GM12878 (cell line): ENCODE measurements at regions not wholly inside any gene's neighbourhood (a gene's known extent, or its start where the extent isn't known, plus 50 kb on each side); places are given as distances from the start of the nearest gene placed in this dataset.

Experiments used
- ATAC-seq: fragments of 200-7000 bp; cut with Tn5 transposase; 3 replicates; pipeline ENCODE4 v1.9.1; 2020; ENCODE audit warnings: mild to moderate bottlenecking, moderate library complexity
- BruUV-seq: library from RNA; stranded (reverse); fragments of 400-500 nt; replicated peaks from 2 replicates; lab custom pipeline; 2021; lab: Mats Ljungman, UMichigan
- CTCF ChIA-PET: fragments of 300-600 bp; sonication (Branson Sonifier 250); formaldehyde crosslinking; extraction: SDS; loops from one replicate; lab custom pipeline; 2021; ENCODE audit warnings: inconsistent platforms; lab: Yijun Ruan, JAX
- POLR2A ChIA-PET: fragments of 350-600 bp; formaldehyde crosslinking; extraction: SDS; loops from one replicate; lab custom pipeline; 2021; ENCODE audit warnings: inconsistent platforms; lab: Charles Lee
- RAD21 ChIA-PET: fragments of 300-600 bp; sonication (Branson Sonifier 250); formaldehyde crosslinking; loops from one replicate; lab custom pipeline; 2023; ENCODE audit warnings: antibody characterized with exemption; ENCODE audit not compliant: unreplicated experiment; lab: Charles Lee
- SMC1A ChIA-PET: fragments of 300-600 bp; sonication (Branson Sonifier 250); formaldehyde crosslinking; loops from one replicate; lab custom pipeline; 2023; ENCODE audit not compliant: unreplicated experiment, uncharacterized antibody; lab: Charles Lee
- DNase-seq: peaks from one replicate; pipeline ENCODE4 v3.0.0-alpha.2; 2011; ENCODE audit warnings: low read depth, low spot score
- FAIRE-seq: peaks from 3 replicates; lab custom pipeline; 2011; peaks lifted over from hg19 to GRCh38; lab: Jason Lieb, UNC
- H2AFZ ChIP-seq: 2 replicates; pipeline ENCODE4 v1.6.0; 2011; ENCODE audit warnings: low read depth, low read length, control low read depth; ENCODE audit not compliant: control insufficient read depth
- H3K27ac ChIP-seq: 2 replicates; pipeline ENCODE4 v1.5.1; 2011; ENCODE audit warnings: control low read depth; ENCODE audit not compliant: control insufficient read depth, insufficient read depth
- H3K27me3 ChIP-seq, 2 experiments: replicated peaks in 1 of 2; 2 replicates each; pipeline versions ENCODE4 v1.6.0 to v1.6.1; 2011; ENCODE audit warnings: low read length in 1 of 2; ENCODE audit not compliant: control insufficient read depth in 2 of 2, insufficient read depth in 2 of 2
- H3K36me3 ChIP-seq, 2 experiments: 2 replicates each; pipeline ENCODE4 v1.5.1; 2011; ENCODE audit warnings: low read length in 1 of 2; ENCODE audit not compliant: control insufficient read depth in 2 of 2, insufficient read depth in 2 of 2
- H3K4me1 ChIP-seq: 2 replicates; pipeline ENCODE4 v1.6.1; 2011; ENCODE audit warnings: mild to moderate bottlenecking, low read length, moderate library complexity, mixed read lengths; ENCODE audit not compliant: control insufficient read depth, insufficient read depth
- H3K4me2 ChIP-seq: 2 replicates; pipeline ENCODE4 v1.6.0; 2011; ENCODE audit warnings: control low read depth; ENCODE audit not compliant: control insufficient read depth, insufficient read depth
- H3K4me3 ChIP-seq: fragments of 200-600 bp; sonication (generic); 2 replicates; pipeline ENCODE4 v1.5.1; 2016
- H3K79me2 ChIP-seq: 2 replicates; pipeline ENCODE4 v1.6.0; 2011; ENCODE audit warnings: low read length; ENCODE audit not compliant: control insufficient read depth, insufficient read depth
- H3K9ac ChIP-seq: 2 replicates; pipeline ENCODE4 v1.8.0; 2011; ENCODE audit warnings: low read length, control low read depth, mixed read lengths; ENCODE audit not compliant: control insufficient read depth, insufficient read depth
- H3K9me3 ChIP-seq: replicated peaks from 3 replicates; pipeline ENCODE4 v1.5.1; 2011; ENCODE audit warnings: mild to moderate bottlenecking, low read length; ENCODE audit not compliant: control insufficient read depth, insufficient read depth
- H4K20me1 ChIP-seq: 2 replicates; pipeline ENCODE4 v1.6.0; 2011; ENCODE audit not compliant: control insufficient read depth, insufficient read depth
- E4F1 ChIP-seq: fragments of 450-650 bp; IDR thresholded peaks from 2 replicates; pipeline ENCODE4 v1.6.1; 2018; ENCODE audit warnings: borderline replicate concordance, mild to moderate bottlenecking; ENCODE audit not compliant: partially characterized antibody
- FOXM1 ChIP-seq: IDR thresholded peaks from 2 replicates; pipeline ENCODE4 v1.6.1; 2012; ENCODE audit warnings: low read depth, mild to moderate bottlenecking, inconsistent platforms, low read length, moderate library complexity
- YBX1 ChIP-seq: fragments of 450-650 bp; IDR thresholded peaks from 2 replicates; pipeline ENCODE4 v1.6.1; 2016; ENCODE audit warnings: antibody characterized with exemption
- ZSCAN29 ChIP-seq: fragments of 450-650 bp; IDR thresholded peaks from 2 replicates; pipeline ENCODE4 v1.6.1; 2017; ENCODE audit warnings: mild to moderate bottlenecking, moderate library complexity
- WGBS: methylation state at CpG from one replicate; pipeline ENCODE4 v1.1.6; 2016; ENCODE audit warnings: low lambda C conversion rate; ENCODE audit not compliant: insufficient replicate concordance, insufficient coverage; ENCODE audit errors: missing lambda C conversion rate; 5-methylcytosine and 5-hydroxymethylcytosine counted together
- in situ Hi-C: fragments of 300-500 bp; cut with MboI; formaldehyde crosslinking; loops from 9 replicates; pipeline ENCODE4 v1.14.3; 2018; ENCODE audit warnings: mixed read lengths
- intact Hi-C: fragments of 100-400 bp; cut with micrococcal nuclease; formaldehyde crosslinking; loops from one replicate; pipeline ENCODE4 v1.14.2; 2022; ENCODE audit not compliant: unreplicated experiment

GRCh38 chr12:46524778-46525177 lies 152.2 kb upstream of the SLC38A2 start:
- no peak overlapping the region for H2AFZ ChIP-seq
- in situ Hi-C loops = no loop called here
- RAD21 ChIA-PET = no interaction called here
- no peaks in the 10 kb centered on the region for H3K36me3 ChIP-seq
- BruUV-seq = no TSS peak
- SMC1A ChIA-PET = interaction anchor here (1.0 to 2.2 kb wide), 2 partner anchors 8 to 10 kb away, joined by 3 to 9 read pairs; no protein-coding TSS in a partner anchor
- H3K27ac ChIP-seq = no peak overlapping the region
- no peaks in the 10 kb centered on the region for H3K27me3 ChIP-seq
- H3K79me2 ChIP-seq = no peaks in the 10 kb centered on the region
- 75% methylated on average over 2 of the region's 2 CpGs for WGBS
- no peaks in the 10 kb centered on the region for H3K9me3 ChIP-seq
- CTCF ChIA-PET = interaction anchor here (0.7 kb wide), 1 partner anchor 14 kb away, joined by 3 read pairs; no protein-coding TSS in a partner anchor
- H4K20me1 ChIP-seq = no peaks in the 10 kb centered on the region
- ATAC-seq (no peak), DNase-seq (no peak), FAIRE-seq (no peak)
- H3K4me1 ChIP-seq = no peaks in the 10 kb centered on the region
- H3K4me2 ChIP-seq = no peak overlapping the region
- POLR2A ChIA-PET = no interaction called here
- H3K9ac ChIP-seq = no peak overlapping the region
- H3K4me3 ChIP-seq = no peak overlapping the region
- intact Hi-C loops = no loop called here
- TF ChIP-seq FOXM1 = no peak
- no peak for TF ChIP-seq YBX1
- TF ChIP-seq E4F1 = no peak
- TF ChIP-seq ZSCAN29 = no peak
- TF ChIP-seq, all 136 proteins: peak for 0
